CD14-positive monocyte (primary cell): ENCODE measurements at regions not wholly inside any gene's neighbourhood (a gene's known extent, or its start where the extent isn't known, plus 50 kb on each side); places are given as distances from the start of the nearest gene placed in this dataset.

Experiments used
- DNase-seq, 3 donors: peaks; one replicate each; pipeline ENCODE4 v3.0.0-alpha.2; 2011 to 2022
- H2AFZ ChIP-seq: 2 replicates; pipeline ENCODE4 v1.6.0; 2012; ENCODE audit warnings: mild to moderate bottlenecking, low read depth, low read length, inconsistent platforms; ENCODE audit not compliant: insufficient read depth, poor library complexity, severe bottlenecking
- H3K27ac ChIP-seq, 2 donors: 1 replicate in 1 of 2; 2 replicates in 1 of 2; pipeline ENCODE4 v1.5.1; 2012 to 2013; ENCODE audit warnings: low read length in 2 of 2, control low read depth in 1 of 2, inconsistent platforms in 1 of 2, low read depth in 1 of 2, mild to moderate bottlenecking in 1 of 2
- H3K27me3 ChIP-seq, 2 donors: one replicate each; pipeline versions ENCODE4 v1.6.0 to v1.6.1; 2011 to 2013; ENCODE audit warnings: low read length in 2 of 2; ENCODE audit not compliant: control insufficient read depth in 2 of 2, insufficient read depth in 2 of 2
- H3K36me3 ChIP-seq, 2 donors: replicated peaks in 1 of 2; 1 replicate in 1 of 2; 2 replicates in 1 of 2; pipeline versions ENCODE4 v1.5.1 to v1.6.1; 2012 to 2013; ENCODE audit warnings: low read length in 2 of 2, control low read depth in 1 of 2, inconsistent platforms in 1 of 2, mild to moderate bottlenecking in 1 of 2; ENCODE audit not compliant: insufficient read depth in 2 of 2, control insufficient read depth in 1 of 2
- H3K4me1 ChIP-seq, 2 donors: 1 replicate in 1 of 2; 2 replicates in 1 of 2; pipeline versions ENCODE4 v1.5.1 to v1.6.1; 2012 to 2013; ENCODE audit warnings: low read length in 2 of 2, control low read depth in 1 of 2, inconsistent platforms in 1 of 2, mild to moderate bottlenecking in 1 of 2, moderate library complexity in 1 of 2; ENCODE audit not compliant: insufficient read depth in 2 of 2, control insufficient read depth in 1 of 2
- H3K4me2 ChIP-seq: replicated peaks from 2 replicates; pipeline ENCODE3; 2012; ENCODE audit warnings: low read length, moderate library complexity, mild to moderate bottlenecking; ENCODE audit not compliant: poor library complexity, severe bottlenecking; ENCODE audit errors: extremely low read depth
- H3K4me3 ChIP-seq, 3 experiments: fragments of 200-600 bp in 1 of 3; sonication (generic) in 1 of 3; replicated peaks in 1 of 3; 1 replicate in 2 of 3; 2 replicates in 1 of 3; pipeline ENCODE4 v1.5.1; 2011 to 2013; ENCODE audit warnings: low read length in 3 of 3, mild to moderate bottlenecking in 3 of 3, control low read depth in 2 of 3, low read depth in 2 of 3, inconsistent platforms in 1 of 3, moderate library complexity in 1 of 3
- H3K79me2 ChIP-seq: 2 replicates; pipeline ENCODE4 v1.6.0; 2012; ENCODE audit warnings: mild to moderate bottlenecking, control low read depth, inconsistent platforms, low read length, moderate library complexity; ENCODE audit not compliant: insufficient read depth
- H3K9ac ChIP-seq: 2 replicates; pipeline ENCODE4 v1.6.0; 2017; ENCODE audit warnings: low read length, mild to moderate bottlenecking; ENCODE audit not compliant: insufficient read depth, poor library complexity, severe bottlenecking
- H3K9me3 ChIP-seq, 2 donors: replicated peaks in 1 of 2; 1 replicate in 1 of 2; 2 replicates in 1 of 2; pipeline versions ENCODE4 v1.5.1 to v1.6.1; 2012 to 2013; ENCODE audit warnings: low read length in 2 of 2, control low read depth in 1 of 2; ENCODE audit not compliant: control insufficient read depth in 1 of 2, insufficient read depth in 1 of 2
- H4K20me1 ChIP-seq: 2 replicates; pipeline ENCODE4 v1.6.0; 2012; ENCODE audit warnings: mild to moderate bottlenecking, low read length, control low read depth, moderate library complexity; ENCODE audit not compliant: insufficient read depth
- H3K27ac Mint-ChIP-seq, 7 donors: one replicate each; pipeline ENCODE4 v1.8.0; 2020; ENCODE audit warnings: mild to moderate bottlenecking in 7 of 7, mixed read lengths in 7 of 7, moderate library complexity in 6 of 7, inconsistent platforms in 2 of 7
- H3K27me3 Mint-ChIP-seq, 3 donors: one replicate each; pipeline ENCODE4 v1.8.0; 2021 to 2022; ENCODE audit warnings: low read depth in 3 of 3, mild to moderate bottlenecking in 3 of 3, mixed read lengths in 3 of 3, moderate library complexity in 3 of 3, inconsistent platforms in 1 of 3
- H3K36me3 Mint-ChIP-seq, 2 donors: one replicate each; pipeline ENCODE4 v1.8.0; 2020; ENCODE audit warnings: mixed read lengths in 2 of 2, inconsistent platforms in 1 of 2, mild to moderate bottlenecking in 1 of 2
- H3K4me1 Mint-ChIP-seq: one replicate; pipeline ENCODE4 v1.8.0; 2020; ENCODE audit warnings: mild to moderate bottlenecking, mixed read lengths
- H3K4me3 Mint-ChIP-seq, 2 donors: one replicate each; pipeline ENCODE4 v1.8.0; 2020; ENCODE audit warnings: mild to moderate bottlenecking in 2 of 2, mixed read lengths in 2 of 2, moderate library complexity in 1 of 2
- H3K9me3 Mint-ChIP-seq, 7 donors: one replicate each; pipeline ENCODE4 v1.8.0; 2020 to 2022; ENCODE audit warnings: mixed read lengths in 7 of 7, mild to moderate bottlenecking in 6 of 7, moderate library complexity in 6 of 7, inconsistent platforms in 2 of 7
- WGBS: methylation state at CpG from one replicate; pipeline ENCODE4 v1.1.5; 2013; ENCODE audit warnings: missing lambda C conversion rate; ENCODE audit not compliant: insufficient coverage; 5-methylcytosine and 5-hydroxymethylcytosine counted together
- intact Hi-C, 2 donors: fragments of 100-400 bp; cut with micrococcal nuclease; formaldehyde crosslinking; loops; one replicate each; pipeline versions ENCODE4 v1.15.0 to v1.15.1; 2023
- TF ChIP-seq, protein P1 (sequence below): fragments of 200-600 bp; IDR thresholded peaks from one replicate; pipeline ENCODE4 v1.8.0; 2022; ENCODE audit warnings: antibody characterized with exemption, mild to moderate bottlenecking

- H3K27me3 ChIP-seq = no peaks in the 10 kb centered on the region
- DNase-seq = no peak
- no peaks in the 10 kb centered on the region for H3K36me3 Mint-ChIP-seq
- H3K79me2 ChIP-seq = no peaks in the 10 kb centered on the region
- no peaks in the 10 kb centered on the region for H4K20me1 ChIP-seq
- peaks cover 7 to 12% of the 10 kb centered on the region in 2 donors for H3K9me3 ChIP-seq
- H3K27ac ChIP-seq = no peak overlapping the region
- no peak overlapping the region for H2AFZ ChIP-seq
- H3K4me1 ChIP-seq = no peaks in the 10 kb centered on the region
- H3K27me3 Mint-ChIP-seq = peaks cover 2 to 5% (median 2%) of the 10 kb centered on the region in 3 donors
- H3K4me3 ChIP-seq = no peak overlapping the region
- WGBS = 75% methylated on average over 6 of the region's 14 CpGs
- H3K27ac Mint-ChIP-seq = no peak overlapping the region
- intact Hi-C loops = no loop called here
- H3K9ac ChIP-seq = no peak overlapping the region
- TF ChIP-seq, protein P1, sequence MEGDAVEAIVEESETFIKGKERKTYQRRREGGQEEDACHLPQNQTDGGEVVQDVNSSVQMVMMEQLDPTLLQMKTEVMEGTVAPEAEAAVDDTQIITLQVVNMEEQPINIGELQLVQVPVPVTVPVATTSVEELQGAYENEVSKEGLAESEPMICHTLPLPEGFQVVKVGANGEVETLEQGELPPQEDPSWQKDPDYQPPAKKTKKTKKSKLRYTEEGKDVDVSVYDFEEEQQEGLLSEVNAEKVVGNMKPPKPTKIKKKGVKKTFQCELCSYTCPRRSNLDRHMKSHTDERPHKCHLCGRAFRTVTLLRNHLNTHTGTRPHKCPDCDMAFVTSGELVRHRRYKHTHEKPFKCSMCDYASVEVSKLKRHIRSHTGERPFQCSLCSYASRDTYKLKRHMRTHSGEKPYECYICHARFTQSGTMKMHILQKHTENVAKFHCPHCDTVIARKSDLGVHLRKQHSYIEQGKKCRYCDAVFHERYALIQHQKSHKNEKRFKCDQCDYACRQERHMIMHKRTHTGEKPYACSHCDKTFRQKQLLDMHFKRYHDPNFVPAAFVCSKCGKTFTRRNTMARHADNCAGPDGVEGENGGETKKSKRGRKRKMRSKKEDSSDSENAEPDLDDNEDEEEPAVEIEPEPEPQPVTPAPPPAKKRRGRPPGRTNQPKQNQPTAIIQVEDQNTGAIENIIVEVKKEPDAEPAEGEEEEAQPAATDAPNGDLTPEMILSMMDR = no peak
- no peaks in the 10 kb centered on the region for H3K36me3 ChIP-seq
- no peaks in the 10 kb centered on the region for H3K4me1 Mint-ChIP-seq
- no peak overlapping the region for H3K4me3 Mint-ChIP-seq
- peaks cover 2 to 15% (median 13%) of the 10 kb centered on the region in 7 donors for H3K9me3 Mint-ChIP-seq
- no peak overlapping the region for H3K4me2 ChIP-seq
Measured at GRCh38 chr22:47381240-47381639, 618.8 kb downstream of the TBC1D22A start.

DNA sequence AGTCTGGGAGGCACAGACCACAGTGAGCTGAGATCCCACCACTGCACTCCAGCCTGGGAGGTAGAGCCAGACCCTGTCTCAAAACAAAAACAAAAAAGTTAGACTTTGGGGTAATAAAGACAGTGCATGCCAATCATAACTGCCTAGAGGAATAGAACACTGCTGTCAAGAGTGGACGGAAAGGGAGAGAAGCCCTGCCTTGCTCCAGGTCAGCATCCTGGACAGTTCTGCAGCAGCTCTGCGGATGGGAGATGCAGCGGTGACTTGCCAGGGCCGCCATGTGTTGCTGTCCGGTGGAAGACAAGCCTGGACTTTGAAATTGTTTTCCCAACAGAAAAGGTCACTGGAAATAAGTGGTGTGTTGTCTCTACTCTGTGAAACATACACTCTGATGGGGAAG is 618.2 kb downstream of the TBC1D22A start:
- Histone ChIP-seq H3K27me3 (no peaks in the 10 kb centered on the region), H3K9me3 (peaks cover 7 to 12% of the 10 kb centered on the region in 2 donors), H3K27ac (no peak overlapping the region), H3K4me3 (no peak overlapping the region), H3K4me2 (no peak overlapping the region), H3K79me2 (no peaks in the 10 kb centered on the region), H4K20me1 (no peaks in the 10 kb centered on the region), H3K9ac (no peak overlapping the region), H3K36me3 (no peaks in the 10 kb centered on the region), H3K4me1 (no peaks in the 10 kb centered on the region), H2AFZ (no peak overlapping the region)
- intact Hi-C loops = no loop called here
- no peak overlapping the region for H3K4me3 Mint-ChIP-seq
- TF ChIP-seq, protein P1 = no peak
- H3K9me3 Mint-ChIP-seq = peaks cover 2 to 15% (median 13%) of the 10 kb centered on the region in 7 donors
- DNase-seq = no peak
- WGBS = 96% methylated on average over 5 of the region's 5 CpGs
- H3K27ac Mint-ChIP-seq = no peak overlapping the region
- no peaks in the 10 kb centered on the region for H3K4me1 Mint-ChIP-seq
- peaks cover 2 to 3% (median 2%) of the 10 kb centered on the region in 3 donors for H3K27me3 Mint-ChIP-seq
- H3K36me3 Mint-ChIP-seq = no peaks in the 10 kb centered on the region
